ENCODE measurements at regions not wholly inside any gene's neighbourhood (a gene's known extent, or its start where the extent isn't known, plus 50 kb on each side); places are given as distances from the start of the nearest gene placed in this dataset.

DNA sequence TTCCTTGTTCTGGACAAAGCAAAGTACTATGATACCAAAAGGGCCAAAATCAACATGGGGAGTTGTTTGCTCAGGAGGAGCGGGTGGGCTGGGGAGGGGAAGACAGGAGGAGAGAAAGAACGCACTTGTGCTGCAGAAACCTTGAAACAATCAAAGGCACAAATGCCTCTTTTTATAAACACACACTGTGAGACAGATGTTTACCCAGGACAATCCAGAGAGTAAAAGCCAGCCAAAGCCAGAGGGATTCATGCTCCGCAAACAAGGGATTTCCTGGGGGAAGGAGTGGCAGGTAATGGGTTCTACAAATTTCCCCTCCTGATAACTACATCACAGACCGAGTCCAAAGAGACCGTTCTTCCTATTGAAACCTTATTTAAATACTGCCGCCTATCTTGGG is 323.5 kb upstream of the SKOR2 start:
- H3K4me3 ChIP-seq (replicated peaks in 1 of 3; ENCODE audit: insufficient read depth in 1 of 3, low read depth in 1 of 3, low read length in 3 of 3) = no peak overlapping the region
- POLR2A ChIA-PET = no interaction called here
- no peak overlapping the region for H3K9ac ChIP-seq (replicated peaks; ENCODE audit: extremely low read depth, insufficient read depth, low read length)
- H3K9me1 ChIP-seq (replicated peaks; ENCODE audit: control insufficient read depth, extremely low read depth, insufficient read depth, low read length) = no peaks in the 10 kb centered on the region
- intact Hi-C loops (cut with micrococcal nuclease) (no loop called here), dilution Hi-C loops (cut with MboI; ENCODE audit: extremely low pct_ligation_motif_present, low sequenced_read_pairs) (no loop called here)
- no peaks in the 10 kb centered on the region for H3K27me3 ChIP-seq (ENCODE audit: control insufficient read depth in 2 of 2, insufficient read depth in 2 of 2, low read length in 2 of 2)
- DNase-seq (ENCODE audit: low read depth, low spot score) (no peak), FAIRE-seq (no peak)
- no peaks in the 10 kb centered on the region for H3K36me3 ChIP-seq (ENCODE audit: control insufficient read depth in 2 of 2, extremely low read depth in 1 of 2, insufficient read depth in 2 of 2, low read length in 2 of 2)
- H3K4me1 ChIP-seq (ENCODE audit: control insufficient read depth, extremely low read depth, insufficient read depth, low read length) = no peaks in the 10 kb centered on the region
- H3K4me2 ChIP-seq (ENCODE audit: insufficient read depth, low read length) = no peak overlapping the region
- no peaks in the 10 kb centered on the region for H3K9me3 ChIP-seq (replicated peaks; ENCODE audit: control insufficient read depth, insufficient read depth, low read length)
- no peak overlapping the region for H3K27ac ChIP-seq (ENCODE audit: insufficient read depth, low read depth, low read length)
- H4K20me1 ChIP-seq (replicated peaks; ENCODE audit: control insufficient read depth, extremely low read depth, insufficient read depth, low read length) = no peaks in the 10 kb centered on the region
- no peak overlapping the region for H2AFZ ChIP-seq (ENCODE audit: low read depth, low read length)
- CTCF ChIA-PET = no interaction called here
- H3K79me2 ChIP-seq (ENCODE audit: control insufficient read depth, insufficient read depth, low read length) = no peaks in the 10 kb centered on the region
- TF ChIP-seq MYC (IDR thresholded peaks at IDR 0.05; ENCODE audit: low read depth, low read length) = no peak
- no peak for TF ChIP-seq POLR2AphosphoS5 (IDR thresholded peaks at IDR 0.05; ENCODE audit: insufficient read depth, low read depth, low read length)
- no peak for TF ChIP-seq POLR2A (IDR thresholded peaks at IDR 0.05; ENCODE audit: low read depth, low read length)
- no peak for TF ChIP-seq FOS (IDR thresholded peaks at IDR 0.05; ENCODE audit: borderline replicate concordance, insufficient read depth, low read length)
- no peak for TF ChIP-seq GATA2 (IDR thresholded peaks at IDR 0.05; ENCODE audit: insufficient read depth, insufficient read length, low read depth, low read length)
- TF ChIP-seq EZH2 (IDR thresholded peaks at IDR 0.05; ENCODE audit: borderline replicate concordance, low read depth, low read length, severe bottlenecking) = no peak
- TF ChIP-seq, protein P1, sequence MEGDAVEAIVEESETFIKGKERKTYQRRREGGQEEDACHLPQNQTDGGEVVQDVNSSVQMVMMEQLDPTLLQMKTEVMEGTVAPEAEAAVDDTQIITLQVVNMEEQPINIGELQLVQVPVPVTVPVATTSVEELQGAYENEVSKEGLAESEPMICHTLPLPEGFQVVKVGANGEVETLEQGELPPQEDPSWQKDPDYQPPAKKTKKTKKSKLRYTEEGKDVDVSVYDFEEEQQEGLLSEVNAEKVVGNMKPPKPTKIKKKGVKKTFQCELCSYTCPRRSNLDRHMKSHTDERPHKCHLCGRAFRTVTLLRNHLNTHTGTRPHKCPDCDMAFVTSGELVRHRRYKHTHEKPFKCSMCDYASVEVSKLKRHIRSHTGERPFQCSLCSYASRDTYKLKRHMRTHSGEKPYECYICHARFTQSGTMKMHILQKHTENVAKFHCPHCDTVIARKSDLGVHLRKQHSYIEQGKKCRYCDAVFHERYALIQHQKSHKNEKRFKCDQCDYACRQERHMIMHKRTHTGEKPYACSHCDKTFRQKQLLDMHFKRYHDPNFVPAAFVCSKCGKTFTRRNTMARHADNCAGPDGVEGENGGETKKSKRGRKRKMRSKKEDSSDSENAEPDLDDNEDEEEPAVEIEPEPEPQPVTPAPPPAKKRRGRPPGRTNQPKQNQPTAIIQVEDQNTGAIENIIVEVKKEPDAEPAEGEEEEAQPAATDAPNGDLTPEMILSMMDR (IDR thresholded peaks at IDR 0.05; ENCODE audit: extremely low read depth in 1 of 2, insufficient read depth in 1 of 2, low read depth in 1 of 2, low read length in 2 of 2) = no peak
- no peak for TF ChIP-seq JUN (IDR thresholded peaks at IDR 0.05; ENCODE audit: borderline replicate concordance, insufficient read depth, insufficient read length, low read depth)
- TF ChIP-seq, protein P2, sequence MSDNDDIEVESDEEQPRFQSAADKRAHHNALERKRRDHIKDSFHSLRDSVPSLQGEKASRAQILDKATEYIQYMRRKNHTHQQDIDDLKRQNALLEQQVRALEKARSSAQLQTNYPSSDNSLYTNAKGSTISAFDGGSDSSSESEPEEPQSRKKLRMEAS (IDR thresholded peaks at IDR 0.05; ENCODE audit: insufficient read depth, insufficient read length) = no peak
- BruUV-seq (replicated peaks) = no TSS peak
